Iris pigment epithelial cell (primary cell): ENCODE measurements at regions not wholly inside any gene's neighbourhood (a gene's known extent, or its start where the extent isn't known, plus 50 kb on each side); places are given as distances from the start of the nearest gene placed in this dataset.
"Not testable (repeated sequence)": the region's sequence is repeated elsewhere in the genome, so short reads cannot be mapped to it uniquely, and the experiment has no call there.

ENCODE experiments used
- DNase-seq: peaks from one replicate; pipeline ENCODE4 v3.0.0-alpha.2; 2011; ENCODE audit warnings: low read depth

GRCh38 chr13:84654654-84655275 is 772.5 kb upstream of the SLITRK1 start:
- DNase-seq, result no peak

- DNase-seq, result no peak
Measured at GRCh38 chr13:84653915-84654534, 771.8 kb upstream of the SLITRK1 start.

GRCh38 chr13:84651705-84652104 is 769.4 kb upstream of the SLITRK1 start:
- no peak for DNase-seq

GRCh38 chr13:84651288-84651687 is 769.0 kb upstream of the SLITRK1 start:
- peak; percentile 97 for DNase-seq

- DNase-seq, result peak; percentile 15
Measured at GRCh38 chr13:84649853-84650252, 767.6 kb upstream of the SLITRK1 start.

GRCh38 chr13:84648069-84648640 is 765.9 kb upstream of the SLITRK1 start:
- no peak for DNase-seq

GRCh38 chr13:84646957-84647356 is 764.7 kb upstream of the SLITRK1 start:
- DNase-seq, result no peak

- DNase-seq, result peak; percentile 54
Measured at GRCh38 chr13:84645196-84646012, 763.1 kb upstream of the SLITRK1 start.

GRCh38 chr13:84641491-84641890 is 759.2 kb upstream of the SLITRK1 start:
- DNase-seq, result peak; percentile 41

GRCh38 chr13:84640691-84641090 is 758.4 kb upstream of the SLITRK1 start:
- DNase-seq, result no peak

GRCh38 chr13:84630476-84630875 is 748.2 kb upstream of the SLITRK1 start:
- DNase-seq, result no peak

GRCh38 chr13:84616864-84617263 is 734.6 kb upstream of the SLITRK1 start:
- DNase-seq, result no peak

- DNase-seq, result peak; percentile 64
Measured at GRCh38 chr13:84609716-84610115, 727.4 kb upstream of the SLITRK1 start.

GRCh38 chr13:84607261-84608013 is 725.2 kb upstream of the SLITRK1 start:
- peak; percentile 80 for DNase-seq

GRCh38 chr13:84606616-84607015 is 724.3 kb upstream of the SLITRK1 start:
- no peak for DNase-seq

GRCh38 chr13:84605927-84606326 is 723.7 kb upstream of the SLITRK1 start:
- DNase-seq, result no peak

- DNase-seq, result no peak
Measured at GRCh38 chr13:84591444-84591843, 709.2 kb upstream of the SLITRK1 start.

GRCh38 chr13:84590663-84591062 is 708.4 kb upstream of the SLITRK1 start:
- no peak for DNase-seq

GRCh38 chr13:84588023-84588422 is 705.7 kb upstream of the SLITRK1 start:
- no peak for DNase-seq

GRCh38 chr13:84579901-84580300 is 697.6 kb upstream of the SLITRK1 start:
- DNase-seq, result not testable (repeated sequence)

- DNase-seq, result peak; percentile 22
Measured at GRCh38 chr13:84574851-84575250, 692.6 kb upstream of the SLITRK1 start.

- no peak for DNase-seq
Measured at GRCh38 chr13:84571264-84571663, 689.0 kb upstream of the SLITRK1 start.
